Transverse colon (tissue), 4 donors: ENCODE measurements at regions not wholly inside any gene's neighbourhood (a gene's known extent, or its start where the extent isn't known, plus 50 kb on each side); places are given as distances from the start of the nearest gene placed in this dataset.

ENCODE experiments used
- CTCF ChIP-seq, 5 experiments: fragments of 200-600 bp in 3 of 5; fragments of 450-650 bp in 2 of 5; sonication (generic) in 3 of 5; IDR thresholded peaks; 1 replicate in 2 of 5; 2 replicates in 3 of 5; pipeline ENCODE4 v1.5.1; 2016 to 2017; ENCODE audit warnings: antibody characterized with exemption in 5 of 5, inconsistent platforms in 3 of 5, mild to moderate bottlenecking in 2 of 5, moderate library complexity in 1 of 5
- EP300 ChIP-seq: sonication (generic); formaldehyde crosslinking; IDR thresholded peaks from one replicate; pipeline ENCODE4 v1.6.1; 2017; ENCODE audit warnings: antibody characterized with exemption, low read depth
- POLR2A ChIP-seq: fragments of 450-650 bp; IDR thresholded peaks from one replicate; pipeline ENCODE4 v1.6.1; 2016; ENCODE audit warnings: antibody characterized with exemption, mild to moderate bottlenecking, moderate library complexity
- POLR2AphosphoS5 ChIP-seq, 3 donors: sonication (generic); formaldehyde crosslinking; IDR thresholded peaks; one replicate each; pipeline ENCODE4 v1.6.1; 2016; ENCODE audit warnings: antibody characterized with exemption in 3 of 3

- no peak for TF ChIP-seq POLR2A
- no peak for TF ChIP-seq CTCF (IDR thresholded peaks at IDR 0.05)
- no peak for TF ChIP-seq EP300
- TF ChIP-seq POLR2AphosphoS5 (IDR thresholded peaks at IDR 0.05), result no peak
Measured at GRCh38 chr3:193148688-193149473, 92.1 kb upstream of the PLAAT1 start.
